ENCODE measurements at regions not wholly inside any gene's neighbourhood (a gene's known extent, or its start where the extent isn't known, plus 50 kb on each side); places are given as distances from the start of the nearest gene placed in this dataset.

DNA sequence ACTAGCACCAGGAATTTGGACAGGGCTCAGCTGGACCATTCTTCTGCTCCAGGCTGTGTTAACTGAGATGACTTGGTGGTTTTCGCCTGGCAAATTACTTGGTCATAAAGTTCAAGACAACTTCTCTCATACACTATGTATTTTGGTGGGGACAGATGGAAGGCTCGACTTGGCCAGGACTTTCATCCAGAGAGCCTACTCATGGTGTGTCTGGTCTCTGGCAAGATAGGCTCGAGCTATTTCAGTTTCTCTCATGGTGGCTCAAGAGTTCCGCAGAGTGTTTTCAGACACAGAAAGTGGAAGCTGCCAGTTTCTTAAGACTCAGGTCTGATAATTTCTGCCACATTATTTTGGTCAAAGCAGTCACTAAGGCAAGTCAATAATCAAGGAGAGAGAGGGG lies 135.6 kb downstream of the IRX2 start:
- H3K27me3 ChIP-seq (ENCODE audit: insufficient read depth, low read length, poor library complexity): no peaks in the 10 kb centered on the region
- H3K4me2 ChIP-seq (ENCODE audit: insufficient read depth, low read length): no peak overlapping the region
- H3K79me2 ChIP-seq (ENCODE audit: insufficient read depth, low read length): no peaks in the 10 kb centered on the region
- no peaks in the 10 kb centered on the region for H3K9me3 ChIP-seq (ENCODE audit: insufficient read depth, low read length, severe bottlenecking)
- H4K20me1 ChIP-seq (ENCODE audit: insufficient read depth, low read length): no peaks in the 10 kb centered on the region
- H3K4me1 ChIP-seq (ENCODE audit: insufficient read depth, low read length): no peaks in the 10 kb centered on the region
- H3K4me3 ChIP-seq (ENCODE audit: low read depth in 1 of 2, low read length in 2 of 2): no peak overlapping the region
- H2AFZ ChIP-seq (ENCODE audit: low read depth, low read length): no peak overlapping the region
- no peak overlapping the region for H3K27ac ChIP-seq (ENCODE audit: low read length)
- H3K9ac ChIP-seq (ENCODE audit: low read depth, low read length): no peak overlapping the region
- no peak for DNase-seq
- ATAC-seq (ENCODE audit: insufficient read depth, low read depth): no peak
- H3K36me3 ChIP-seq (ENCODE audit: insufficient read depth, low read length): no peaks in the 10 kb centered on the region
- TF ChIP-seq EZH2 (IDR thresholded peaks at IDR 0.05; ENCODE audit: borderline replicate concordance, low read depth, low read length, severe bottlenecking): no peak
- TF ChIP-seq, protein P1, sequence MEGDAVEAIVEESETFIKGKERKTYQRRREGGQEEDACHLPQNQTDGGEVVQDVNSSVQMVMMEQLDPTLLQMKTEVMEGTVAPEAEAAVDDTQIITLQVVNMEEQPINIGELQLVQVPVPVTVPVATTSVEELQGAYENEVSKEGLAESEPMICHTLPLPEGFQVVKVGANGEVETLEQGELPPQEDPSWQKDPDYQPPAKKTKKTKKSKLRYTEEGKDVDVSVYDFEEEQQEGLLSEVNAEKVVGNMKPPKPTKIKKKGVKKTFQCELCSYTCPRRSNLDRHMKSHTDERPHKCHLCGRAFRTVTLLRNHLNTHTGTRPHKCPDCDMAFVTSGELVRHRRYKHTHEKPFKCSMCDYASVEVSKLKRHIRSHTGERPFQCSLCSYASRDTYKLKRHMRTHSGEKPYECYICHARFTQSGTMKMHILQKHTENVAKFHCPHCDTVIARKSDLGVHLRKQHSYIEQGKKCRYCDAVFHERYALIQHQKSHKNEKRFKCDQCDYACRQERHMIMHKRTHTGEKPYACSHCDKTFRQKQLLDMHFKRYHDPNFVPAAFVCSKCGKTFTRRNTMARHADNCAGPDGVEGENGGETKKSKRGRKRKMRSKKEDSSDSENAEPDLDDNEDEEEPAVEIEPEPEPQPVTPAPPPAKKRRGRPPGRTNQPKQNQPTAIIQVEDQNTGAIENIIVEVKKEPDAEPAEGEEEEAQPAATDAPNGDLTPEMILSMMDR (IDR thresholded peaks at IDR 0.05; ENCODE audit: borderline replicate concordance, extremely low read depth, low read length, poor library complexity, severe bottlenecking): no peak

DNA sequence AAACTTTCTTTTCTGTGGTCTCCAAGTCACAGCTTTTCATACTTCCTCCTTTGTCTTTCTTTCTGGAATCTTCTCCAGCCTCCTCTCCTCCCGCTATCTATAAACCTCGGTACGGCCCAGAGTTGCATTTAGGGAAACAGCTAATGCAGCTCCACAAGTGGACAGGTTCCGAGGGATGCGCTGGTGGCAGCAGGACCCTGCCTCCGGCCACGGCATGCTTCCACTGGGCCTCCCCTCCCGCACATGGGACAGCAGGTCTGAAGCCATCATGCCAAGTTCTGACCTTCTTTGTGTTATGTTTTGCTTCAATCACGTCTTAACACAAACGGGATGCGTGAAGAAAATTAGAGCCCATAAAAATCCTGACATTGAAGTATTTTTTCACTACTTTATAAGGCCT lies 136.9 kb downstream of the IRX2 start:
- H3K27me3 ChIP-seq (ENCODE audit: insufficient read depth, low read length, poor library complexity): no peaks in the 10 kb centered on the region
- H3K4me1 ChIP-seq (ENCODE audit: insufficient read depth, low read length): no peaks in the 10 kb centered on the region
- H3K9me3 ChIP-seq (ENCODE audit: insufficient read depth, low read length, severe bottlenecking): no peaks in the 10 kb centered on the region
- no peak overlapping the region for H3K27ac ChIP-seq (ENCODE audit: low read length)
- no peak overlapping the region for H2AFZ ChIP-seq (ENCODE audit: low read depth, low read length)
- H3K36me3 ChIP-seq (ENCODE audit: insufficient read depth, low read length): no peaks in the 10 kb centered on the region
- no peak overlapping the region for H3K9ac ChIP-seq (ENCODE audit: low read depth, low read length)
- H3K4me3 ChIP-seq (ENCODE audit: low read depth in 1 of 2, low read length in 2 of 2): no peak overlapping the region
- ATAC-seq (ENCODE audit: insufficient read depth, low read depth) (no peak), DNase-seq (no peak)
- TF ChIP-seq, protein P1 (IDR thresholded peaks at IDR 0.05; ENCODE audit: borderline replicate concordance, extremely low read depth, low read length, poor library complexity, severe bottlenecking): no peak
- TF ChIP-seq EZH2 (IDR thresholded peaks at IDR 0.05; ENCODE audit: borderline replicate concordance, low read depth, low read length, severe bottlenecking): no peak
- H3K4me2 ChIP-seq (ENCODE audit: insufficient read depth, low read length): no peak overlapping the region
- H4K20me1 ChIP-seq (ENCODE audit: insufficient read depth, low read length): no peaks in the 10 kb centered on the region
- no peaks in the 10 kb centered on the region for H3K79me2 ChIP-seq (ENCODE audit: insufficient read depth, low read length)

DNA sequence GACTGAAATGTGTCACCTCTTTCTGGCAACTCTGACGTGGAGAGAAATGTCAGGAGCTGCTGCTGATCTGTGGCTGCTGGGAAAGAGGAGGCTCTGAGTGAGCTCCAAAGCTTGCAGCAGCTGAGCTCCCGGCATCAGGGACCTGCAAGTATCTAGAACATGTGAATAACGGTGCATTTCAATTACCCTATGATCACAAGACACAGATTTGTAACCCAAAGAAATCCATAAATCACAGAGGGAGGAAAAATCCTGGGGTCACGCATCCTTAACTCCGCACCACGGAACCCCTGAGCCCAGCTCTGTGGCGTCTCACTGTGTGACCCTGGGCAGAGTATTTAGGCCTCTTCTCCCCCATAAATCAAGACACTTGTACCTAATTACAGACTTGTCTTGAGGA lies 139.8 kb downstream of the IRX2 start:
- Histone ChIP-seq H3K9ac (ENCODE audit: low read depth, low read length) (no peak overlapping the region), H3K27ac (ENCODE audit: low read length) (no peak overlapping the region), H2AFZ (ENCODE audit: low read depth, low read length) (no peak overlapping the region), H3K79me2 (ENCODE audit: insufficient read depth, low read length) (no peaks in the 10 kb centered on the region), H3K4me2 (ENCODE audit: insufficient read depth, low read length) (no peak overlapping the region), H4K20me1 (ENCODE audit: insufficient read depth, low read length) (no peaks in the 10 kb centered on the region), H3K36me3 (ENCODE audit: insufficient read depth, low read length) (no peaks in the 10 kb centered on the region), H3K9me3 (ENCODE audit: insufficient read depth, low read length, severe bottlenecking) (no peaks in the 10 kb centered on the region), H3K4me1 (ENCODE audit: insufficient read depth, low read length) (no peaks in the 10 kb centered on the region), H3K4me3 (ENCODE audit: low read depth in 1 of 2, low read length in 2 of 2) (no peak overlapping the region), H3K27me3 (ENCODE audit: insufficient read depth, low read length, poor library complexity) (no peaks in the 10 kb centered on the region)
- ATAC-seq (ENCODE audit: insufficient read depth, low read depth) (no peak), DNase-seq (no peak)
- TF ChIP-seq, protein P1 (IDR thresholded peaks at IDR 0.05; ENCODE audit: borderline replicate concordance, extremely low read depth, low read length, poor library complexity, severe bottlenecking): no peak
- no peak for TF ChIP-seq EZH2 (IDR thresholded peaks at IDR 0.05; ENCODE audit: borderline replicate concordance, low read depth, low read length, severe bottlenecking)

DNA sequence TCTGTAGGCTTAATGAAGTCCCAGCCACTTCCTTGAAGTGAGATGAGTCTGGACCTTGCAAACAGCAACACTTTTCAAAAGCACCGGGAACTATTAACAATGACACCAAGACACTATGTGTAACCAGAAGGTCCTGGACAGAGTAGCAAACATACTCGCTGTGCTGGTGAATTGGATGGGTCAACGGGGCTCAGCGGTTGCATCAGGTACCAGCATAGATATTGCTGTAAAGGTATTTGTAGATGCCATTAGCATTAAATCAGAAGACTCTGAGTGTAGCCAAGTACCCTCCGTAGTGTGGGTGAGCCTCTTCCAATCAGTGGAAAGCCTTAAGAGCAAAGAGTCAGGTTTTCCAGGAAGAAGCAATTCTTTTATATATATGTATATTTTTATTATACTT lies 140.5 kb downstream of the IRX2 start:
- Histone ChIP-seq H3K9me3 (ENCODE audit: insufficient read depth, low read length, severe bottlenecking) (no peaks in the 10 kb centered on the region), H3K27ac (ENCODE audit: low read length) (no peak overlapping the region), H2AFZ (ENCODE audit: low read depth, low read length) (no peak overlapping the region), H3K4me2 (ENCODE audit: insufficient read depth, low read length) (no peak overlapping the region), H3K4me1 (ENCODE audit: insufficient read depth, low read length) (no peaks in the 10 kb centered on the region), H3K9ac (ENCODE audit: low read depth, low read length) (no peak overlapping the region), H3K79me2 (ENCODE audit: insufficient read depth, low read length) (no peaks in the 10 kb centered on the region), H3K27me3 (ENCODE audit: insufficient read depth, low read length, poor library complexity) (no peaks in the 10 kb centered on the region), H3K4me3 (ENCODE audit: low read depth in 1 of 2, low read length in 2 of 2) (no peak overlapping the region), H3K36me3 (ENCODE audit: insufficient read depth, low read length) (no peaks in the 10 kb centered on the region), H4K20me1 (ENCODE audit: insufficient read depth, low read length) (no peaks in the 10 kb centered on the region)
- TF ChIP-seq EZH2 (IDR thresholded peaks at IDR 0.05; ENCODE audit: borderline replicate concordance, low read depth, low read length, severe bottlenecking): no peak
- TF ChIP-seq, protein P1 (IDR thresholded peaks at IDR 0.05; ENCODE audit: borderline replicate concordance, extremely low read depth, low read length, poor library complexity, severe bottlenecking): no peak
- ATAC-seq (ENCODE audit: insufficient read depth, low read depth) (no peak), DNase-seq (no peak)

All from DND-41 (cell line).